ENCODE measurements at regions not wholly inside any gene's neighbourhood (a gene's known extent, or its start where the extent isn't known, plus 50 kb on each side); places are given as distances from the start of the nearest gene placed in this dataset.

- TF ChIP-seq EP300 (IDR thresholded peaks at IDR 0.05; ENCODE audit: borderline replicate concordance in 1 of 2, low read depth in 2 of 2, low read length in 2 of 2) (no peak), SRF (IDR thresholded peaks at IDR 0.05; ENCODE audit: low read depth, low read length) (no peak), JUND (IDR thresholded peaks at IDR 0.05; ENCODE audit: low read length) (no peak), CHD1 (IDR thresholded peaks at IDR 0.05; ENCODE audit: low read depth, low read length) (no peak), RFX5 (IDR thresholded peaks at IDR 0.05; ENCODE audit: borderline replicate concordance, low read depth, low read length) (no peak), BACH1 (IDR thresholded peaks at IDR 0.05; ENCODE audit: low read length) (no peak), SP2 (IDR thresholded peaks at IDR 0.05; ENCODE audit: low read length) (no peak), ZNF274 (IDR thresholded peaks at IDR 0.05; ENCODE audit: borderline replicate concordance, extremely low read depth, low read length) (no peak), ASH2L (IDR thresholded peaks at IDR 0.05; ENCODE audit: low read length) (no peak)
These were observed 115.0 kb downstream of the CASP12 start (continued) for GRCh38 chr11:104783241-104783640.

Data from H1 (cell line).